ENCODE measurements at regions not wholly inside any gene's neighbourhood (a gene's known extent, or its start where the extent isn't known, plus 50 kb on each side); places are given as distances from the start of the nearest gene placed in this dataset.

GRCh38 chr1:30371888-30372791 lies 351.2 kb downstream of the MATN1 start:
- CTCF ChIA-PET = interaction anchor here (1.3 kb wide), 1 partner anchor 8 kb away, joined by 5 read pairs; no protein-coding TSS in a partner anchor
- DNase-seq (ENCODE audit: low spot score) = no peak
- no peak for TF ChIP-seq CTCF (conservative IDR thresholded peaks at IDR 0.05; ENCODE audit: low read depth)

GRCh38 chr1:30371179-30371788 lies 352.1 kb downstream of the MATN1 start:
- TF ChIP-seq CTCF (conservative IDR thresholded peaks at IDR 0.05; ENCODE audit: low read depth) = no peak
- no peak for DNase-seq (ENCODE audit: low spot score)
- ChIA-PET POLR2A (ENCODE audit: low non-redundant PET) (no interaction called here), CTCF (interaction anchor here (0.6 to 1.3 kb wide), 2 partner anchors 9 to 36 kb away, joined by 4 to 5 read pairs; no protein-coding TSS in a partner anchor)
- H3K27ac ChIP-seq = no peak overlapping the region

More at GRCh38 chr1:30371888-30372791, 351.2 kb downstream of the MATN1 start:
- POLR2A ChIA-PET (ENCODE audit: low non-redundant PET) = no interaction called here
- no peak overlapping the region for H3K27ac ChIP-seq

GRCh38 chr1:30368651-30369240 lies 354.6 kb downstream of the MATN1 start:
- ChIA-PET CTCF (interaction anchor here (0.9 to 3.1 kb wide), 2 partner anchors 12 to 250 kb away, joined by 3 to 17 read pairs; no protein-coding TSS in a partner anchor), POLR2A (ENCODE audit: low non-redundant PET) (no interaction called here)
- TF ChIP-seq CTCF (conservative IDR thresholded peaks at IDR 0.05; ENCODE audit: low read depth) = no peak
- DNase-seq (ENCODE audit: low spot score) = no peak
- no peak overlapping the region for H3K27ac ChIP-seq

GRCh38 chr1:30366911-30367310 lies 356.5 kb downstream of the MATN1 start:
- H3K27ac ChIP-seq = no peak overlapping the region
- ChIA-PET POLR2A (ENCODE audit: low non-redundant PET) (no interaction called here), CTCF (interaction anchor here (0.6 kb wide), 1 partner anchor 255 kb away, joined by 3 read pairs; no protein-coding TSS in a partner anchor)
- TF ChIP-seq CTCF (conservative IDR thresholded peaks at IDR 0.05; ENCODE audit: low read depth) = no peak
- no peak for DNase-seq (ENCODE audit: low spot score)

DNA sequence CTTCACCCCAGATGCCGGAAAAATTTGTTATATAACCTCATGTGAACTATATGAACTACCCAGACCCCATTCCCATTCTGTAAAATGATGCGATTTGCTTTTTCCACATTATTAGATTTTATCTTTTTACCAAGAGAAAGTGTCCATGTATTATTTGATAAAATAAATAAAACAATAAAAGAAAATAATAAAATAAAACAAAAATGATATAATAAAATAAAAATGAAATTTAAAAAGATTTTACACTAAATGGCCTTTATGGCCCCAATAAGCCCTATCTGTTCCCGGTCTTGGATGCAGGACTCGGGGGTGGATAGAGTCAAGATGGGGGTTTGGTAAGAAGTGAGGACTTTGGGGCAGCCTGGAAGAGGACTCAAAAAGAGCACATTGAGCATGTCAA lies 357.2 kb downstream of the MATN1 start:
- ChIA-PET CTCF (interaction anchor here (0.6 to 3.3 kb wide), 2 partner anchors 14 to 1506 kb away, joined by 3 to 16 read pairs; no protein-coding TSS in a partner anchor), POLR2A (ENCODE audit: low non-redundant PET) (no interaction called here)
- no peak for TF ChIP-seq CTCF (conservative IDR thresholded peaks at IDR 0.05; ENCODE audit: low read depth)

GRCh38 chr1:30365596-30365995 lies 357.8 kb downstream of the MATN1 start:
- TF ChIP-seq CTCF (conservative IDR thresholded peaks at IDR 0.05; ENCODE audit: low read depth) = no peak

More for the DNA sequence above, 357.2 kb downstream of the MATN1 start:
- H3K27ac ChIP-seq = no peak overlapping the region
- DNase-seq (ENCODE audit: low spot score) = no peak

More at GRCh38 chr1:30365596-30365995, 357.8 kb downstream of the MATN1 start:
- no peak for DNase-seq (ENCODE audit: low spot score)
- no peak overlapping the region for H3K27ac ChIP-seq
- ChIA-PET CTCF (interaction anchor here (1.6 to 3.3 kb wide), 2 partner anchors 12 to 15 kb away, joined by 4 to 16 read pairs; no protein-coding TSS in a partner anchor), POLR2A (ENCODE audit: low non-redundant PET) (no interaction called here)

Data from RWPE1 (cell line).